Vagina (tissue), 2 donors: ENCODE measurements at regions not wholly inside any gene's neighbourhood (a gene's known extent, or its start where the extent isn't known, plus 50 kb on each side); places are given as distances from the start of the nearest gene placed in this dataset.

Source experiments
- POLR2A ChIP-seq, 2 donors: fragments of 450-650 bp; IDR thresholded peaks; one replicate each; pipeline ENCODE4 v1.6.1; 2017; ENCODE audit warnings: antibody characterized with exemption in 2 of 2, mild to moderate bottlenecking in 2 of 2, moderate library complexity in 2 of 2
- TF ChIP-seq, protein P1 (sequence below), 3 experiments: fragments of 450-650 bp in 2 of 3; fragments of 200-600 bp in 1 of 3; sonication (generic) in 1 of 3; IDR thresholded peaks; one replicate each; pipeline ENCODE4 v1.5.1; 2017 to 2019; ENCODE audit warnings: antibody characterized with exemption in 3 of 3, mild to moderate bottlenecking in 2 of 3, moderate library complexity in 2 of 3

DNA sequence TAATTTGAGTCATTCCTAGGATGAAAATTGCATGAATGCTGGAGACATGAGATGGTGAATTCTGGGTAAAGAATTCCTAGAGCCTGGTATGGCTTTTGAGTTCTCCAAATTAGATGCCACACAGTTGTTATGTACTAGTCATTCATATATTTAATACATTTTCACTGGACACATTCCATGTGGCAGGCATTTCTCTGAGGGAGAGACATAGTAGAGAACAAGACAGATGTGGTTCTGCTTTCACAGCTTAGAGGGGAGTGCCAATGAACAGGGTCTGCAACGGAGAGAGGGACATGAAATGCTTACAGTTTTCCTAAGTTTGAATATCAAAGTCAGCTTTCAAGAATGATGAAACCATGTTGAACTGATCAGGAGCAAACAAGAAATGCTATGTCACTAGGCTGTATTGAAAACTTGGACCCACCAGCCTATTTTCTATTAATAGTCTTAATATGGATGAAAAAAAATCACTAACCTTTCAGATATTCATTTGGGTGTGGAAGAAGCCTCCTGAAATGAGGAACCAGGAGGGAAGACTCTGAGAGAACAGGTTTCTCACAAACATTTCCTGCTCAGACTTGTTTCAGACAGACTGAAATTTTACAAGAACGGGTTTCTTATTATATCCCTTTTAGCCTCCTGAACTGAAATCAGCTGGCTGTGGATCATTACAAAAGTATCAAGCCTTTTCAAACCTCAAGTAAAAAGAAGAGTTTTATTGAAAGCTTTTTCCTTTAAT lies 276.0 kb upstream of the TET2 start:
- TF ChIP-seq, protein P1, sequence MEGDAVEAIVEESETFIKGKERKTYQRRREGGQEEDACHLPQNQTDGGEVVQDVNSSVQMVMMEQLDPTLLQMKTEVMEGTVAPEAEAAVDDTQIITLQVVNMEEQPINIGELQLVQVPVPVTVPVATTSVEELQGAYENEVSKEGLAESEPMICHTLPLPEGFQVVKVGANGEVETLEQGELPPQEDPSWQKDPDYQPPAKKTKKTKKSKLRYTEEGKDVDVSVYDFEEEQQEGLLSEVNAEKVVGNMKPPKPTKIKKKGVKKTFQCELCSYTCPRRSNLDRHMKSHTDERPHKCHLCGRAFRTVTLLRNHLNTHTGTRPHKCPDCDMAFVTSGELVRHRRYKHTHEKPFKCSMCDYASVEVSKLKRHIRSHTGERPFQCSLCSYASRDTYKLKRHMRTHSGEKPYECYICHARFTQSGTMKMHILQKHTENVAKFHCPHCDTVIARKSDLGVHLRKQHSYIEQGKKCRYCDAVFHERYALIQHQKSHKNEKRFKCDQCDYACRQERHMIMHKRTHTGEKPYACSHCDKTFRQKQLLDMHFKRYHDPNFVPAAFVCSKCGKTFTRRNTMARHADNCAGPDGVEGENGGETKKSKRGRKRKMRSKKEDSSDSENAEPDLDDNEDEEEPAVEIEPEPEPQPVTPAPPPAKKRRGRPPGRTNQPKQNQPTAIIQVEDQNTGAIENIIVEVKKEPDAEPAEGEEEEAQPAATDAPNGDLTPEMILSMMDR (IDR thresholded peaks at IDR 0.05): no peak
- TF ChIP-seq POLR2A (IDR thresholded peaks at IDR 0.05): no peak
